Pons (tissue), 1 donor: ENCODE measurements at regions not wholly inside any gene's neighbourhood (a gene's known extent, or its start where the extent isn't known, plus 50 kb on each side); places are given as distances from the start of the nearest gene placed in this dataset.
A peak's percentile ranks its signal among the peaks of the same experiment; 100 is the strongest.
"Not testable (repeated sequence)": the region's sequence is repeated elsewhere in the genome, so short reads cannot be mapped to it uniquely, and the experiment has no call there.

Experiments used
- DNase-seq: peaks from one replicate; pipeline ENCODE4 v3.0.0-alpha.2; 2016; ENCODE audit warnings: low spot score

DNA sequence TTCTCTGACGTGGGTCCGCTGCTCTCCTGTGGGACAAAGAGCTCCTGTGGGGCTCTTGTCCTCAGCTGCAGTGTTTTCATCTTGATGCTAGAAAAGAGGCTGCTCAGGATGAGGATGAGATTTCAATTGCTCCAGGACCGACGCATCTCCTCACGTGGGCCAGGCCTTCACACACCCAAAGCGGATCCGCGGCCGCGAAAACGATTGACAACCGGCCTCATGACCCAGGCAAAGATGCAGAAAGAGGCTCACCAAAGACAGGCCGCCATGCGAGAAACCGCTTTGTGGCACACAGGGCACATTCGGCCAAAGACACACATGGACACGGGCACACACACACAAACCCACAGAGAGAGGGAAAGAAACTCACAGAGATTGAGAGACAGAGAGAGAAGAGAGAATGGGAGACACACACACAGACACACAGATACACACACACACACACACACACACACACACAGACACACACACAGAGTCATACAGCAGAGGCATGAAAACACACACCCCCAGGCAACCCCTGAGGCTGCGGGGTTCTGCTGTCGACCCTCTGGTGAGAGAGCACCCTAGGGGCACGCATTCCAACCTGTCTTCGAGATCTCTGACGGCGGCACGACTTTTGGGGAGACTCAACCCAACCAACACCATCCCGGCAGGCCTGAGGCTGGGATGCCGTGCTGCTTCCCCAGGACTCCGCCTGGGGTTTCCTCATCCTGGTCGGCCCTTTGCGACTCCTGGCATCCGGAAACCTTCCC, 168.5 kb upstream of the ZNF337 start:
- not testable (repeated sequence) for DNase-seq

DNA sequence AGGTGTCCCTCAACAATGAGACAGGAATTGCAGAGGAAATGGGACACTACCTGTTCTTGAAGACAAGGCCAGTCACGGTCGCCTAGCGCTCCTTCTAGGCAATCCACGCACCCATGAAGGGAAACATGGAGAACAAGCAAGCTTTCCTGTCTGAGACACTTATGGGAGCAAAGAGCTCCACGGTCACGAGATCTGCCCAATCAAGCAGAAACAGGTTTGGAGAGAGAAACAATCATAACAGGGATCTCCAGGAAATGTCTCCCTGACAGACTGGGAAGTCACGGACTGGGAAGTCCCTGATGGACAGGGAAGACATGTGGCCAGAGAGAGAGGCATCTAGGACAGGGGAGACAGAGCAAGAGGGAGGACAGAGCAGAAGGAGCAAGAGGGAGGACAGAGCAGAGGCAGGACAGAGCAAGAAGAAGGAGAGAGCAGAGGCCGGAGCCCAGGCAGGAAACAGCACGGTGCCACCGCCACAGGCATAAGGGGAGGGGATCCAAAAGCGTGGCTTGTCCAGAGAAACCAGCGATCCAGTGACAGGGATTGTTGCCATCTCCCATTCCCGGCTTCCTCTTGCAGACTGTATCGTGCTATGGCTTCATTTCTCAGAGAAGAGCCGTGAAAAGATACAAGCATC, 167.8 kb upstream of the ZNF337 start:
- DNase-seq, result no peak

- DNase-seq, result no peak
Observed at GRCh38 chr20:25863536-25864325, 167.1 kb upstream of the ZNF337 start.

- peak; percentile 87 for DNase-seq
Observed at GRCh38 chr20:25862967-25863530, 166.4 kb upstream of the ZNF337 start.

- DNase-seq, result no peak
Observed at GRCh38 chr20:25860531-25861150, 164.0 kb upstream of the ZNF337 start.

DNA sequence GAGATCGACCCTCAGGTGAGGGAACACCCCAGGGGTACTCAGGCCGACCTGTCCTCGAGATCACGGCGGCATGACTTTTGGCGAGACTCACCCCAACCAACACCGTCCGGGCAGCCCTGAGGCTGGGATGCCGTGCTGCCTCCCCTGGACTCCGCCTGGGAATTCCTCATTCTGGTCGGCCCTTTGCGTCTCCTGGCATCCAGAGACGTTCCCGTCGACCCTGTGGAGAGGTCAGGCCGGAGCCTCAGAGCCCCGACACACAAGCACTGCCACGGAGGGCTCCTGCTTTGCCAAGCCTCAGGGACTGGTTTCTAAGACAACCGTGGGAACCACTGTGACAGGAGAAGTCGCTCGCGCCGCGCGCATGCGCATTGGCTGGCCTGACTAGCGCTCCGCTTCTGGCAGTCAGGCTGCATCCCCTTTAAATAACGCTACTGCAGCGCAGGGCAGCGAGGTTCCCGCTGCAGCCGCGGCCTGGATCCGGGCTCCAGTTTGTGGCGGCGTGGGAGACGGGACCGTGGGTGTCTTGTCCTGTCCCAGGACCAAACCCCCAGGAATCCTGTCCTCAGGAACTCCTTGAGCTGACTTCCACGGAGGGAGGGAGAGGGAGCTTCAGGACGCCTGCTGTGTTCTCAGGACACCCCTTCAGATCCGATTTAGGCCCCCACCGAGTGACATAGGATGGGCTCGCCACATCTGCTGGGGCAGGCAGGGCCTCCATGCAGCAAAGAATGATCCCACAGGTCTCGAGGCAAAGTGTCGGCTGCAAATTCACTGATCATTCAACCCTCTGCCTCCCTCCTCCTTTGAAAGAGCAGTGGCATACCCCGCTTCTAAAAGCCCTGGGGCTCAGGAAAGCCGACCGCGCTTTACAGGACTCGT, 163.2 kb upstream of the ZNF337 start:
- DNase-seq, result peak; percentile 86

DNA sequence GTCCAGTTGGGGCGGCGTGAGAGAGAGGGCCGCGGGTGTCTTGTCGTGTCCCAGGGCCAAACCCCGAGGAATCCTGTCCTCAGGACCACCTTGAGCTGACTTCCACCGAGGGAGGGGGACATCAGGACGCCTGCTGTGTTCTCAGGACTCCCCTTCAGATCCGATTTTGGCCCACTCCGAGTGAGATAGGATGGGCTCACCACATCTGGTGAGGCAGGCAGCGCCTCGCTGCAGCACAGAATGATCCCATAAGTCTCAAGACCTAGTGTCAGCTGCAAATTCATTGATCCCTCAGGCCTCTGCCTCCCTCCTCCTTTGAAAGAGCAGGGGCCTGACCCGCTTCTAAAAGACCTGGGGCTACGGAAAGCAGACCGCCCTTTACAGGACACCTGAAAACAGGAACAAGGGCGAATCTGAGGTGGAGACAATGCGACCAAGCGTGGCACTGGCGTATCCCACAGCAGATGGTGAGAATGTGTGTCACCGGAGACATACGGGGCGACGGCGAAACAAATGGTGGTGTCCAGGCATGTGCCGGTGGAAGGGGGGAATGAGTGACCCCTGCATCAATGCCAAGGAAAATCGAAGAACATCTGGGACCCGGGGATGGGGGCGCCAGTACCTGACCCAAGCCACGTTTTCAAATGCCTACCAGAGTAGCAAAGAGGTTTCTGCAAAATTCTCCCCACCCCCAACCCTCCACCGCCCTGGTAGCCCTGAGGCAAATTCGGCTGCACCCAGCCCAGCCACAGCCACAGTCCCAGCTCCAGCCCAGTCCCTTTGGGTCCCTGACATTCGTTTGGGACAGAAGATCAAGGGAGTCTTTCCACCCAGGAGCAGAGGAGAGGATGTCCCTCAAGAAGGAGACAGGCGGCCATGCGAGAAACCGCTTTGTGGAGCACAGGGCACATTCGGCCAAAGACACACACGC, 162.1 kb upstream of the ZNF337 start:
- no peak for DNase-seq

- not testable (repeated sequence) for DNase-seq
Observed at GRCh38 chr20:25857091-25857788, 160.6 kb upstream of the ZNF337 start.

- no peak for DNase-seq
Observed at GRCh38 chr20:25856256-25856884, 159.7 kb upstream of the ZNF337 start.

DNA sequence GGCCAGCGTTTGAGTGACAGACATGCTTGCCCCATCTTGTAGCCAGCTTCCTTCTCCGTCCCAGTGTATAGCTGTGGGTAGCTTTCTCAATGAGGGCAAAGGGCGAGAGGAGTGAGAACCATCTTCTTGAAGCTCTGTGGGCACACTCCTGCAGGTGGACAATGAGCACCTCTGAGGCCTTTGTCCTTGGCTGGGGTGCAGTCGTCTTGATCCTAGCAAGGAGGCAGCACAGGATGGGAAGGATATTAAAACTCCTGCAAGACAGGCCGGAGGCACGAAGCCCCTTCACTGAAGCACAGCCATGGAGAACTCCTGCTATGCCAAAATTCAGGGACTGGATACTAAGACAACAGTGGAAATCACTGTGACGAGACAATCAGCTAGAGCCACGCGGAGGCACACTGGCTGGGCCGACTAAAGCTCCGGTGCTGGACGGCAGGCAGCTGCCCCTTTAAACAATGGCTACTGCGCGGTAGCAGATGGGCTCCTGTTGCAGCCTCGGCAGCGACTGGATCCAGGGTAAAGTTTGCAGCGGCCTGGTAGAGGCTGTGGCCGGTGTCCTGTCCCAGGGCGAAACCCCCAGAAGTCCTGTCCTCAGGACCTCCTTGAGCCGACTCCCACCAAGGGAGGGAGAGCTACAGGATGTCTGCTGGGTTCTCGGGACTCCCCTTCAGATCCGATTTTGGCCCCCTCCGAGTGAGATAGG, 159.0 kb upstream of the ZNF337 start:
- DNase-seq, result not testable (repeated sequence)

GRCh38 chr20:25854666-25855065, 158.0 kb upstream of the ZNF337 start:
- DNase-seq, result not testable (repeated sequence)

DNA sequence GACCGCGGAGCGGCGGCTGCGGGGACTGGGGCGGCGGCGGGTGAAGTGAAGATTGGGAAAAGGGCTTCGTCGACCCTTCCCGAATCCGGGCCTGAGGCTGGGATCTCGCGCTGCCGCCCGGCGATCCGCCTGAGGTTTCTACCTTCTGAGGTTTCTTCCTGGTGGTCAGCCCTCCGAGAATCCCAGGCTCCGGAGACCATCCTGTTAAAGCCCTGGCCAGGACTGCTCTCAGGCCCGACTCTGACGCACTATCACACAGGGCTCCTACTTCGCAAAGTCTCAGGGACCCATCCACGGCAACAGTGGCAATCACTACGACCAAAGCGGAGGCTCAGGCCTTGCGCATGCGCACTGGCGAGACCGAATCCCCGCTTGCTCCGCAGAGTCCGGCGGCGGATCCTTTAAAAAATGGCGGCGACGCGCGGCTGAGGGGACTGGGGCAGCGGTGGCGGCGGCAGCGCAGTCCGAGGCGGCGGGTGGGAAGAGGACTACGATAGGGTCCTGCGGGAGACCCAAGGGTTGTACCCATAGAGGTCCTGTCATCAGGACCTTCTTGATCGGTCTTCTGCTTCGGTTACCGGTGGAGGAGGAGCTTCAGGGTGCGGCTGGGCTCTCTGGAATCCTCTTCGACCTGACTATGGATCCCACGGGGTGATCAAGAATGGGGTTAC, 157.2 kb upstream of the ZNF337 start:
- peak; percentile 81 for DNase-seq

GRCh38 chr20:25852968-25853717, 156.5 kb upstream of the ZNF337 start:
- not testable (repeated sequence) for DNase-seq

DNA sequence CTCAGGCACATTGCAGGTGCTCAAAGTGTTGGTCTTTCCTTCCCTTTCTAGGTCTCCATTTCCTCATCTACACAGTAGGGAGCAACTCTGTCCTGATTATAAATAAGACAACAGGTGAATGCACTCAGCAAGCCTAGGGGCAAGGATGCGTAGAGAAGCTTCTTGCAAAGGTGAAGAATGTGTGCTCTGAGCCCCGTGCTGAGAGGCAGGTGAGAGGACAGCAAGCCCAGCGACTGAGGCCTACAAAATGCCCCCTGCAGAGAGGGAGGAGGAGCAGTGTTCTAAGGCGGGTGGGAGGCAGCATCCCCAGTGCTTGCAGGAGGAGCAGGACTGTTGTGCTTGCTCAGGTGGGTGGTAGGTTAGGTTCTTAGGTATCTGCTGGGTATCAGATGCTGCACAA, 153.5 kb upstream of the ZNF337 start:
- not testable (repeated sequence) for DNase-seq

- DNase-seq, result no peak
Observed at GRCh38 chr20:25848222-25848621, 151.6 kb upstream of the ZNF337 start.

GRCh38 chr20:25844640-25845039, 148.0 kb upstream of the ZNF337 start:
- not testable (repeated sequence) for DNase-seq

GRCh38 chr20:25813511-25813910, 116.9 kb upstream of the ZNF337 start:
- not testable (repeated sequence) for DNase-seq
